K562 (cell line): ENCODE measurements at regions not wholly inside any gene's neighbourhood (a gene's known extent, or its start where the extent isn't known, plus 50 kb on each side); places are given as distances from the start of the nearest gene placed in this dataset.

Experiments
- ATAC-seq: fragments of 200-7000 bp; cut with Tn5 transposase; 3 replicates; pipeline ENCODE4 v1.9.1; 2020; ENCODE audit warnings: moderate library complexity
- BruUV-seq: library from RNA; stranded (reverse); fragments of 400-500 nt; replicated peaks from 2 replicates; lab custom pipeline; 2021; lab: Mats Ljungman, UMichigan
- CTCF ChIA-PET: fragments of 300-600 bp; formaldehyde crosslinking; extraction: SDS; loops from one replicate; lab custom pipeline; 2021; ENCODE audit warnings: low intra/inter-chr PET ratio; lab: Yijun Ruan, JAX
- POLR2A ChIA-PET: fragments of 300-600, 350-650 bp; sonication (Branson Sonifier 250); formaldehyde crosslinking; extraction: SDS; loops from one replicate; lab custom pipeline; 2021; ENCODE audit warnings: antibody characterized with exemption, inconsistent platforms; lab: Yijun Ruan, JAX
- DNase-seq, 4 experiments: peaks; one replicate each; pipeline versions ENCODE4 v3.0.0 to v3.0.0-alpha.2; 2011 to 2018; ENCODE audit warnings: low spot score in 3 of 4, mixed read lengths in 3 of 4; ENCODE audit errors: extremely low read depth in 1 of 4
- FAIRE-seq: peaks from 2 replicates; lab custom pipeline; 2011; peaks lifted over from hg19 to GRCh38; lab: Jason Lieb, UNC
- H2AFZ ChIP-seq: 2 replicates; pipeline ENCODE4 v1.6.0; 2011; ENCODE audit warnings: low read depth, low read length, control low read depth, inconsistent platforms
- H3K27ac ChIP-seq: fragments of 200-600 bp; 3 replicates; pipeline ENCODE4 v1.8.0; 2011; ENCODE audit warnings: low read depth, mild to moderate bottlenecking, control low read depth, inconsistent platforms, low read length, moderate library complexity, mixed read lengths; ENCODE audit errors: extremely low read depth
- H3K27me3 ChIP-seq, 2 experiments: fragments of 300-600 bp in 1 of 2; 2 replicates in 1 of 2; 3 replicates in 1 of 2; pipeline versions ENCODE4 v1.6.0 to v1.8.0; 2011; ENCODE audit warnings: inconsistent platforms in 2 of 2, low read length in 2 of 2, mild to moderate bottlenecking in 1 of 2, mixed read lengths in 1 of 2, moderate library complexity in 1 of 2; ENCODE audit not compliant: control insufficient read depth in 2 of 2, insufficient read depth in 2 of 2
- H3K36me3 ChIP-seq: fragments of 300-600 bp; 3 replicates; pipeline ENCODE4 v1.8.0; 2011; ENCODE audit warnings: mild to moderate bottlenecking, low read length, inconsistent platforms; ENCODE audit not compliant: control insufficient read depth, insufficient read depth
- H3K4me1 ChIP-seq, 2 experiments: fragments of 200-600 bp in 1 of 2; replicated peaks in 1 of 2; 2 replicates in 1 of 2; 3 replicates in 1 of 2; pipeline versions ENCODE4 v1.5.1 to v1.8.0; 2011; ENCODE audit warnings: inconsistent platforms in 2 of 2, low read length in 2 of 2, mild to moderate bottlenecking in 1 of 2, mixed read lengths in 1 of 2, moderate library complexity in 1 of 2; ENCODE audit not compliant: control insufficient read depth in 2 of 2, insufficient read depth in 2 of 2
- H3K4me2 ChIP-seq: 2 replicates; pipeline ENCODE4 v1.6.1; 2011; ENCODE audit warnings: low read length, control low read depth, inconsistent platforms, mixed read lengths; ENCODE audit not compliant: insufficient read depth
- H3K4me3 ChIP-seq: fragments of 200-600 bp; sonication (generic), shearing (Covaris generic); 2 replicates; pipeline ENCODE4 v1.5.1; 2016; ENCODE audit warnings: control low read depth, inconsistent platforms
- H3K79me2 ChIP-seq: fragments of 200-600 bp; 3 replicates; pipeline ENCODE4 v1.8.0; 2011; ENCODE audit warnings: low read length, inconsistent platforms; ENCODE audit not compliant: control insufficient read depth, insufficient read depth
- H3K9ac ChIP-seq, 2 experiments: 2 replicates each; pipeline versions ENCODE4 v1.6.0 to v1.6.1; 2011; ENCODE audit warnings: low read depth in 2 of 2, low read length in 2 of 2, control low read depth in 1 of 2, inconsistent platforms in 1 of 2, mild to moderate bottlenecking in 1 of 2, mixed read lengths in 1 of 2; ENCODE audit not compliant: insufficient read depth in 1 of 2
- H3K9me1 ChIP-seq: one replicate; pipeline ENCODE4 v1.6.0; 2011; ENCODE audit warnings: inconsistent platforms, mild to moderate bottlenecking, low read length, moderate library complexity; ENCODE audit not compliant: control insufficient read depth, insufficient read depth
- H3K9me3 ChIP-seq: replicated peaks from 2 replicates; pipeline ENCODE4 v1.5.1; 2011; ENCODE audit warnings: low read depth, low read length, inconsistent platforms; ENCODE audit not compliant: control insufficient read depth, insufficient read depth
- H4K20me1 ChIP-seq: replicated peaks from 2 replicates; pipeline ENCODE4 v1.6.1; 2011; ENCODE audit warnings: low read length, inconsistent platforms, mixed read lengths; ENCODE audit not compliant: control insufficient read depth, insufficient read depth
- ATF3 ChIP-seq, 2 experiments: fragments of 450-650 bp in 1 of 2; sonication (generic) in 1 of 2; formaldehyde crosslinking in 1 of 2; IDR thresholded peaks in 1 of 2; conservative IDR thresholded peaks in 1 of 2; 2 replicates each; pipeline versions ENCODE4 v1.6.1 to v1.8.1; 2016 to 2023; ENCODE audit warnings: mild to moderate bottlenecking in 2 of 2, moderate library complexity in 2 of 2, inconsistent platforms in 1 of 2, missing genetic modification reagents in 1 of 2
- CBFA2T2 ChIP-seq: fragments of 450-650 bp; conservative IDR thresholded peaks from 2 replicates; pipeline ENCODE4 v1.6.1; 2017; ENCODE audit warnings: mild to moderate bottlenecking
- HINFP ChIP-seq: fragments of 450-650 bp; conservative IDR thresholded peaks from 2 replicates; pipeline ENCODE4 v1.6.1; 2016; ENCODE audit warnings: missing genetic modification characterization, low read depth, mild to moderate bottlenecking, control low read depth, missing compliant biosample characterization
- ZNF436 ChIP-seq: fragments of 250-450, 450-650 bp; sonication (Bioruptor Pico); formaldehyde crosslinking; IDR thresholded peaks from 2 replicates; pipeline ENCODE4 v1.7.0; 2020; ENCODE audit warnings: mild to moderate bottlenecking
- WGBS: fragments of 100-300 bp; shearing (Covaris generic); methylation state at CpG from one replicate; pipeline ENCODE4 v1.1.6; 2016; ENCODE audit warnings: low coverage, mixed read lengths; ENCODE audit not compliant: insufficient coverage; ENCODE audit errors: missing lambda C conversion rate; 5-methylcytosine and 5-hydroxymethylcytosine counted together
- in situ Hi-C: fragments of 300-500 bp; cut with MboI; formaldehyde crosslinking; loops from 4 replicates; pipeline ENCODE4 v1.15.0; 2018; ENCODE audit warnings: inconsistent platforms, mixed read lengths
- intact Hi-C: fragments of 100-400 bp; cut with micrococcal nuclease; formaldehyde crosslinking; loops from 2 replicates; pipeline ENCODE4 v1.14.2; 2022

GRCh38 chr4:13681570-13681969 is 54.0 kb upstream of the BOD1L1 start:
- no peaks in the 10 kb centered on the region for H3K9me3 ChIP-seq
- no peaks in the 10 kb centered on the region for H3K79me2 ChIP-seq
- no peak overlapping the region for H3K9ac ChIP-seq
- H4K20me1 ChIP-seq: no peaks in the 10 kb centered on the region
- 5% methylated on average over 2 of the region's 2 CpGs for whole genome bisulfite sequencing
- no peak overlapping the region for H3K4me3 ChIP-seq
- no peak for ATAC-seq
- intact Hi-C loops: no loop called here
- DNase-seq: no peak
- POLR2A ChIA-PET: no interaction called here
- H3K27me3 ChIP-seq: no peaks in the 10 kb centered on the region
- no peaks in the 10 kb centered on the region for H3K9me1 ChIP-seq
- no peaks in the 10 kb centered on the region for H3K4me1 ChIP-seq
- H3K27ac ChIP-seq: no peak overlapping the region
- TF ChIP-seq ATF3 (IDR thresholded peaks at IDR 0.05): no peak
- no peak for TF ChIP-seq ATF3 (CRISPR knock-in tag; conservative IDR thresholded peaks at IDR 0.05)
- TF ChIP-seq ZNF436: no peak
- TF ChIP-seq HINFP (tag): no peak
- TF ChIP-seq CBFA2T2: no peak
- TF ChIP-seq, all 486 proteins: peak for 0
- no peaks in the 10 kb centered on the region for H3K36me3 ChIP-seq
- H2AFZ ChIP-seq: no peak overlapping the region
- no peak overlapping the region for H3K4me2 ChIP-seq
- BruUV-seq: no TSS peak
- FAIRE-seq: no peak
- CTCF ChIA-PET: no interaction called here
- in situ Hi-C loops: no loop called here
